ENCODE measurements at regions not wholly inside any gene's neighbourhood (a gene's known extent, or its start where the extent isn't known, plus 50 kb on each side); places are given as distances from the start of the nearest gene placed in this dataset.

DNA sequence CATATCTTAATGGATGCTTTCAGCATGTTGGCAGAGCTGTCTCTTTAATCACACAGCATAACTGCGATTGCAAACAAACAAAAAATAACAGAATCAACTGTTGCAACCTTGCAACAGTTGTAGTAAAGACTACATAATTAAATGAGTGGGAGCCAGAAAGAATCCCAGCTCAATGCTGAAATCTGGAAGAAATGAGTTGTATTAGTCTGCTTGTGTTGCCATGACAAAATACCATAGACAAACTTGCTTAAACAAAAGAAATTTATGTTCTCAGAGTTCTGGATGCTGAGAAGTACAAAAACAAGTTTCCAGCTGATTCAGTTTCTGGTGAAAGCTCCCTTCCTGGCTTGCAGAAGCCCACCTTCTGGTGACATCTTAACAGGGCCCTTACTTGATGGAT lies 260.9 kb upstream of the TUSC1 start:
- TF ChIP-seq, protein P1, sequence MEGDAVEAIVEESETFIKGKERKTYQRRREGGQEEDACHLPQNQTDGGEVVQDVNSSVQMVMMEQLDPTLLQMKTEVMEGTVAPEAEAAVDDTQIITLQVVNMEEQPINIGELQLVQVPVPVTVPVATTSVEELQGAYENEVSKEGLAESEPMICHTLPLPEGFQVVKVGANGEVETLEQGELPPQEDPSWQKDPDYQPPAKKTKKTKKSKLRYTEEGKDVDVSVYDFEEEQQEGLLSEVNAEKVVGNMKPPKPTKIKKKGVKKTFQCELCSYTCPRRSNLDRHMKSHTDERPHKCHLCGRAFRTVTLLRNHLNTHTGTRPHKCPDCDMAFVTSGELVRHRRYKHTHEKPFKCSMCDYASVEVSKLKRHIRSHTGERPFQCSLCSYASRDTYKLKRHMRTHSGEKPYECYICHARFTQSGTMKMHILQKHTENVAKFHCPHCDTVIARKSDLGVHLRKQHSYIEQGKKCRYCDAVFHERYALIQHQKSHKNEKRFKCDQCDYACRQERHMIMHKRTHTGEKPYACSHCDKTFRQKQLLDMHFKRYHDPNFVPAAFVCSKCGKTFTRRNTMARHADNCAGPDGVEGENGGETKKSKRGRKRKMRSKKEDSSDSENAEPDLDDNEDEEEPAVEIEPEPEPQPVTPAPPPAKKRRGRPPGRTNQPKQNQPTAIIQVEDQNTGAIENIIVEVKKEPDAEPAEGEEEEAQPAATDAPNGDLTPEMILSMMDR (conservative IDR thresholded peaks at IDR 0.05; ENCODE audit: low read length) = no peak
- TF ChIP-seq EZH2phosphoT487 (IDR thresholded peaks at IDR 0.05; ENCODE audit: borderline replicate concordance, low read depth, low read length) = no peak

Measured in OCI-LY7 (cell line).